Adrenal gland (tissue), 5 donors: ENCODE measurements at regions not wholly inside any gene's neighbourhood (a gene's known extent, or its start where the extent isn't known, plus 50 kb on each side); places are given as distances from the start of the nearest gene placed in this dataset.

Experiments
- CTCF ChIP-seq, 6 experiments: fragments of 450-650 bp in 4 of 6; fragments of 200-600 bp in 2 of 6; sonication (generic) in 1 of 6; IDR thresholded peaks; 1 replicate in 5 of 6; 2 replicates in 1 of 6; pipeline versions ENCODE4 v1.5.1 to v1.8.0; 2016 to 2021; ENCODE audit warnings: antibody characterized with exemption in 6 of 6, mild to moderate bottlenecking in 2 of 6, moderate library complexity in 1 of 6
- POLR2A ChIP-seq, 2 donors: fragments of 450-650 bp; IDR thresholded peaks; one replicate each; pipeline ENCODE4 v1.6.1; 2017; ENCODE audit warnings: antibody characterized with exemption in 2 of 2, mild to moderate bottlenecking in 2 of 2, moderate library complexity in 1 of 2
- donor health status: DM: no; HTN: no; CAD: no.

- TF ChIP-seq CTCF (IDR thresholded peaks at IDR 0.05) (no peak), POLR2A (IDR thresholded peaks at IDR 0.05) (no peak)
Observed at GRCh38 chr2:21567395-21567794, 443.6 kb downstream of the TDRD15 start.
